ENCODE measurements at regions not wholly inside any gene's neighbourhood (a gene's known extent, or its start where the extent isn't known, plus 50 kb on each side); places are given as distances from the start of the nearest gene placed in this dataset.
"Not testable (repeated sequence)": the region's sequence is repeated elsewhere in the genome, so short reads cannot be mapped to it uniquely, and the experiment has no call there.

- no peak for DNase-seq
Measured at GRCh38 chr3:88810455-88810854, 297.0 kb upstream of the EPHA3 start.

- DNase-seq, result no peak
Measured at GRCh38 chr3:88811096-88811495, 296.3 kb upstream of the EPHA3 start.

GRCh38 chr3:88812576-88812975 is 294.8 kb upstream of the EPHA3 start:
- DNase-seq, result no peak

GRCh38 chr3:88816445-88816844 is 291.0 kb upstream of the EPHA3 start:
- no peak for DNase-seq

- DNase-seq, result no peak
Measured at GRCh38 chr3:88824666-88825564, 282.5 kb upstream of the EPHA3 start.

- no peak for DNase-seq
Measured at GRCh38 chr3:88828466-88828865, 279.0 kb upstream of the EPHA3 start.

- no peak for DNase-seq
Measured at GRCh38 chr3:88852606-88853005, 254.8 kb upstream of the EPHA3 start.

GRCh38 chr3:88863196-88863595 is 244.2 kb upstream of the EPHA3 start:
- no peak for DNase-seq

GRCh38 chr3:88876724-88877123 is 230.7 kb upstream of the EPHA3 start:
- no peak for DNase-seq

GRCh38 chr3:88879905-88880304 is 227.5 kb upstream of the EPHA3 start:
- no peak for DNase-seq

GRCh38 chr3:88882121-88882520 is 225.3 kb upstream of the EPHA3 start:
- DNase-seq, result no peak

- DNase-seq, result not testable (repeated sequence)
Measured at GRCh38 chr3:88886624-88887023, 220.8 kb upstream of the EPHA3 start.

- DNase-seq, result no peak
Measured at GRCh38 chr3:88896026-88896425, 211.4 kb upstream of the EPHA3 start.

- DNase-seq, result no peak
Measured at GRCh38 chr3:88912294-88912877, 195.0 kb upstream of the EPHA3 start.

- DNase-seq, result no peak
Measured at GRCh38 chr3:88918841-88919240, 188.6 kb upstream of the EPHA3 start.

- DNase-seq, result no peak
Measured at GRCh38 chr3:88921986-88922385, 185.4 kb upstream of the EPHA3 start.

GRCh38 chr3:88926221-88926620 is 181.2 kb upstream of the EPHA3 start:
- no peak for DNase-seq

GRCh38 chr3:88930611-88931010 is 176.8 kb upstream of the EPHA3 start:
- DNase-seq, result no peak

GRCh38 chr3:88936831-88937230 is 170.6 kb upstream of the EPHA3 start:
- DNase-seq, result no peak

- no peak for DNase-seq
Measured at GRCh38 chr3:88940296-88940695, 167.1 kb upstream of the EPHA3 start.

- no peak for DNase-seq
Measured at GRCh38 chr3:88947013-88947412, 160.4 kb upstream of the EPHA3 start.

- no peak for DNase-seq
Measured at GRCh38 chr3:88954853-88955252, 152.6 kb upstream of the EPHA3 start.

GRCh38 chr3:88955274-88955673 is 152.1 kb upstream of the EPHA3 start:
- DNase-seq, result no peak

GRCh38 chr3:88957711-88958439 is 149.5 kb upstream of the EPHA3 start:
- DNase-seq, result no peak
